Fibroblast of lung (primary cell): ENCODE measurements at regions not wholly inside any gene's neighbourhood (a gene's known extent, or its start where the extent isn't known, plus 50 kb on each side); places are given as distances from the start of the nearest gene placed in this dataset.
"Not testable (repeated sequence)": the region's sequence is repeated elsewhere in the genome, so short reads cannot be mapped to it uniquely, and the experiment has no call there.

Experiments
- DNase-seq, 2 donors: peaks; one replicate each; pipeline versions ENCODE4 v3.0.0 to v3.0.0-alpha.2; 2010; ENCODE audit warnings: low read depth in 2 of 2
- H2AFZ ChIP-seq: 2 replicates; pipeline ENCODE4 v1.5.1; 2012; ENCODE audit warnings: low read length, control low read depth, inconsistent platforms
- H3K27ac ChIP-seq: 2 replicates; pipeline ENCODE4 v1.5.1; 2011; ENCODE audit warnings: low read length, control low read depth; ENCODE audit not compliant: insufficient read depth
- H3K27me3 ChIP-seq: 2 replicates; pipeline ENCODE4 v1.5.1; 2011; ENCODE audit warnings: mild to moderate bottlenecking, low read length; ENCODE audit not compliant: control insufficient read depth, insufficient read depth
- H3K36me3 ChIP-seq: 2 replicates; pipeline ENCODE4 v1.5.1; 2011; ENCODE audit warnings: low read length; ENCODE audit not compliant: control insufficient read depth, insufficient read depth
- H3K4me1 ChIP-seq: 2 replicates; pipeline ENCODE4 v1.5.1; 2011; ENCODE audit warnings: low read length; ENCODE audit not compliant: control insufficient read depth, insufficient read depth; ENCODE audit errors: extremely low read depth
- H3K4me2 ChIP-seq: 2 replicates; pipeline ENCODE4 v1.5.1; 2011; ENCODE audit warnings: low read length, control low read depth; ENCODE audit not compliant: insufficient read depth; ENCODE audit errors: extremely low read depth
- H3K4me3 ChIP-seq, 4 experiments: fragments of 200-600 bp in 1 of 4; sonication (generic) in 1 of 4; replicated peaks in 1 of 4; 2 replicates each; pipeline ENCODE4 v1.5.1; 2011 to 2016; ENCODE audit warnings: low read length in 4 of 4, low read depth in 3 of 4, mild to moderate bottlenecking in 3 of 4, control low read depth in 2 of 4, inconsistent platforms in 1 of 4, mixed read lengths in 1 of 4; ENCODE audit not compliant: insufficient read depth in 1 of 4; ENCODE audit errors: control extremely low read depth in 1 of 4
- H3K79me2 ChIP-seq: 2 replicates; pipeline ENCODE4 v1.5.1; 2012; ENCODE audit warnings: mild to moderate bottlenecking, low read length, inconsistent platforms; ENCODE audit not compliant: control insufficient read depth, insufficient read depth
- H3K9ac ChIP-seq: 2 replicates; pipeline ENCODE4 v1.5.1; 2011; ENCODE audit warnings: mild to moderate bottlenecking, low read length, control low read depth; ENCODE audit not compliant: insufficient read depth
- H3K9me3 ChIP-seq: 2 replicates; pipeline ENCODE4 v1.5.1; 2012; ENCODE audit warnings: low read depth, low read length; ENCODE audit not compliant: control insufficient read depth, insufficient read depth
- H4K20me1 ChIP-seq: 2 replicates; pipeline ENCODE4 v1.5.1; 2011; ENCODE audit warnings: low read length; ENCODE audit not compliant: control insufficient read depth, insufficient read depth; ENCODE audit errors: extremely low read depth
- CTCF ChIP-seq, 2 donors: IDR thresholded peaks in 1 of 2; conservative IDR thresholded peaks in 1 of 2; 1 replicate in 1 of 2; 2 replicates in 1 of 2; pipeline ENCODE4 v1.5.1; 2011 to 2012; ENCODE audit warnings: low read length in 2 of 2, control low read depth in 1 of 2, inconsistent platforms in 1 of 2, low read depth in 1 of 2, mild to moderate bottlenecking in 1 of 2
- EZH2 ChIP-seq: IDR thresholded peaks from 2 replicates; pipeline ENCODE4 v1.5.1; 2012; ENCODE audit warnings: low read length, control low read depth, mild to moderate bottlenecking; ENCODE audit errors: missing control alignments

GRCh38 chr11:110514967-110515366, 85.2 kb downstream of the FDX1 start:
- Histone ChIP-seq H3K36me3 (no peaks in the 10 kb centered on the region), H3K27me3 (no peaks in the 10 kb centered on the region), H3K4me1 (peaks cover 2% of the 10 kb centered on the region), H3K9ac (no peak overlapping the region), H3K9me3 (no peaks in the 10 kb centered on the region), H2AFZ (no peak overlapping the region), H3K79me2 (no peaks in the 10 kb centered on the region), H3K4me3 (no peak overlapping the region), H3K27ac (no peak overlapping the region), H4K20me1 (no peaks in the 10 kb centered on the region), H3K4me2 (no peak overlapping the region)
- no peak for TF ChIP-seq EZH2
- no peak for TF ChIP-seq CTCF (conservative IDR thresholded peaks at IDR 0.05 in 1 of 2, IDR thresholded peaks at IDR 0.05 in 1 of 2; ENCODE audit: low read depth in 1 of 2, low read length in 2 of 2)
- DNase-seq, result no peak

- not testable (repeated sequence) for H3K27me3 ChIP-seq, H3K4me3 ChIP-seq, H3K9me3 ChIP-seq, H2AFZ ChIP-seq, H3K79me2 ChIP-seq, H3K4me2 ChIP-seq, H3K9ac ChIP-seq, DNase-seq, H3K36me3 ChIP-seq, H3K4me1 ChIP-seq, H3K27ac ChIP-seq, H4K20me1 ChIP-seq
Measured at GRCh38 chr11:110517381-110517780, 87.6 kb downstream of the FDX1 start.

GRCh38 chr11:110518809-110519514, 89.2 kb downstream of the FDX1 start:
- peaks cover 2% of the 10 kb centered on the region for H3K4me1 ChIP-seq
- no peak overlapping the region for H3K4me2 ChIP-seq
- H3K4me3 ChIP-seq, result no peak overlapping the region
- peak in 1 of 2 donors; percentile 11 for DNase-seq
- no peaks in the 10 kb centered on the region for H3K36me3 ChIP-seq
- no peaks in the 10 kb centered on the region for H3K9me3 ChIP-seq
- H2AFZ ChIP-seq, result no peak overlapping the region
- H3K9ac ChIP-seq, result no peak overlapping the region
- H3K27ac ChIP-seq, result no peak overlapping the region
- H4K20me1 ChIP-seq, result no peaks in the 10 kb centered on the region
- no peaks in the 10 kb centered on the region for H3K79me2 ChIP-seq
- H3K27me3 ChIP-seq, result no peaks in the 10 kb centered on the region
- TF ChIP-seq CTCF (conservative IDR thresholded peaks at IDR 0.05 in 1 of 2, IDR thresholded peaks at IDR 0.05 in 1 of 2; ENCODE audit: low read depth in 1 of 2, low read length in 2 of 2), result no peak
- TF ChIP-seq EZH2, result no peak
